CD4-positive, alpha-beta T cell (primary cell): ENCODE measurements at regions not wholly inside any gene's neighbourhood (a gene's known extent, or its start where the extent isn't known, plus 50 kb on each side); places are given as distances from the start of the nearest gene placed in this dataset.

Experiments used
- ATAC-seq: fragments of 200-7000 bp; cut with Tn5 transposase; one replicate; pipeline ENCODE4 v1.10.0; 2022; ENCODE audit warnings: mild to moderate bottlenecking; ENCODE audit not compliant: poor library complexity
- CTCF ChIA-PET: fragments of 350-600 bp; sonication (Branson Sonifier 250); formaldehyde crosslinking; loops from one replicate; lab custom pipeline; 2021; ENCODE audit warnings: antibody characterized with exemption, inconsistent platforms; lab: Charles Lee
- POLR2A ChIA-PET: fragments of 350-600 bp; sonication (Branson Sonifier 250); formaldehyde crosslinking; loops from one replicate; lab custom pipeline; 2021; ENCODE audit warnings: antibody characterized with exemption, inconsistent platforms; lab: Charles Lee
- DNase-seq, 14 experiments: peaks; one replicate each; pipeline ENCODE4 v3.0.0-alpha.2; 2013 to 2020; ENCODE audit warnings: mixed read lengths in 2 of 14
- H3K27ac ChIP-seq, 2 donors: one replicate each; pipeline versions ENCODE4 v1.5.1 to v1.7.0; 2013; ENCODE audit warnings: low read length in 2 of 2, low read depth in 1 of 2, mild to moderate bottlenecking in 1 of 2
- H3K27me3 ChIP-seq, 2 experiments: 1 replicate in 1 of 2; 2 replicates in 1 of 2; pipeline versions ENCODE4 v1.6.1 to v1.7.0; 2013; ENCODE audit warnings: low read length in 2 of 2, control low read depth in 1 of 2, mild to moderate bottlenecking in 1 of 2, moderate library complexity in 1 of 2; ENCODE audit not compliant: insufficient read depth in 2 of 2, control insufficient read depth in 1 of 2
- H3K36me3 ChIP-seq: one replicate; pipeline ENCODE4 v1.6.1; 2013; ENCODE audit warnings: low read length, control low read depth; ENCODE audit not compliant: insufficient read depth
- H3K4me1 ChIP-seq: one replicate; pipeline ENCODE4 v1.6.1; 2013; ENCODE audit warnings: low read length, control low read depth; ENCODE audit not compliant: insufficient read depth
- H3K4me3 ChIP-seq: one replicate; pipeline ENCODE4 v1.5.1; 2013; ENCODE audit warnings: mild to moderate bottlenecking, low read length, moderate library complexity
- H3K9me3 ChIP-seq, 2 experiments: 1 replicate in 1 of 2; 2 replicates in 1 of 2; pipeline versions ENCODE4 v1.6.1 to v1.7.0; 2013; ENCODE audit warnings: low read length in 2 of 2, mild to moderate bottlenecking in 2 of 2, control low read depth in 1 of 2, moderate library complexity in 1 of 2; ENCODE audit not compliant: control insufficient read depth in 1 of 2, insufficient read depth in 1 of 2
- H3K27ac Mint-ChIP-seq: one replicate; pipeline ENCODE4 v1.8.0; 2020; ENCODE audit warnings: mixed read lengths
- H3K27me3 Mint-ChIP-seq: one replicate; pipeline ENCODE4 v1.8.0; 2021; ENCODE audit warnings: mixed read lengths
- H3K36me3 Mint-ChIP-seq: one replicate; pipeline ENCODE4 v1.8.0; 2021; ENCODE audit warnings: low read depth, mixed read lengths
- H3K4me1 Mint-ChIP-seq: one replicate; pipeline ENCODE4 v1.8.0; 2021; ENCODE audit warnings: low read depth, mixed read lengths
- H3K4me3 Mint-ChIP-seq: one replicate; pipeline ENCODE4 v1.8.0; 2020; ENCODE audit warnings: mild to moderate bottlenecking, mixed read lengths
- H3K9me3 Mint-ChIP-seq: one replicate; pipeline ENCODE4 v1.8.0; 2020; ENCODE audit warnings: mixed read lengths
- CTCF ChIP-seq: fragments of 200-600 bp; IDR thresholded peaks from one replicate; pipeline ENCODE4 v1.8.0; 2022; ENCODE audit warnings: antibody characterized with exemption, mild to moderate bottlenecking
- intact Hi-C, 2 experiments: fragments of 100-400 bp; cut with DNase I in 1 of 2; cut with micrococcal nuclease in 1 of 2; formaldehyde crosslinking; loops; one replicate each; pipeline versions ENCODE4 v1.15.1 to v1.9.0; 2023 to 2025; cut with DNase I, micrococcal nuclease

GRCh38 chr5:178786859-178787499, 56.5 kb upstream of the ZNF354A start:
- Histone ChIP-seq H3K27me3 (no peaks in the 10 kb centered on the region), H3K4me1 (no peaks in the 10 kb centered on the region), H3K27ac (no peak overlapping the region), H3K9me3 (no peaks in the 10 kb centered on the region), H3K36me3 (no peaks in the 10 kb centered on the region), H3K4me3 (no peak overlapping the region)
- ATAC-seq (no peak), DNase-seq (no peak)
- Mint-ChIP-seq H3K36me3 (no peaks in the 10 kb centered on the region), H3K9me3 (no peaks in the 10 kb centered on the region), H3K27me3 (peaks cover 11% of the 10 kb centered on the region), H3K4me1 (no peaks in the 10 kb centered on the region), H3K27ac (no peak overlapping the region), H3K4me3 (no peak overlapping the region)
- TF ChIP-seq CTCF = no peak
- intact Hi-C loops = no loop called here
- ChIA-PET CTCF (no interaction called here), POLR2A (no interaction called here)

DNA sequence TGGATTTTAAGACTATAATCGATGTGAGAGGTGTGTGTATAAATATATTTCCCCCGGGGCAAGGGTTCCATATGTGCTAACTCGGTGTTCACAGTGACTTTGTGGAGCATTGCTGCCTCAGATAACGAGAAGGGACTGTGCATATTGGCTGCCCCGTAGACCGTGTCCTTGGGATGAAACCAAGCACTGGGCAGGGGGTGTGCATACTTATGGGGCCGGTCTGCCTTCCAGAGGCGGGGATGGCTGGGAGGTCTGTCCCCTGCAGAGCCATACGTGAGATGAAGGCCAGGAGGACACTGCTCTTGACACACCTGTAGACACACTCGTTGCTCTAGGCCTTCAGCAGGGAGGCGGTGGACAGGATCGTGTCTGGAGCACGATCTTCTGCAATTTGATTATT, 56.0 kb upstream of the ZNF354A start:
- no peaks in the 10 kb centered on the region for H3K9me3 ChIP-seq
- H3K27me3 ChIP-seq = peaks cover 0 to 2% of the 10 kb centered on the region in 2 experiments
- DNase-seq (no peak), ATAC-seq (no peak)
- H3K4me3 ChIP-seq = no peak overlapping the region
- CTCF ChIA-PET = no interaction called here
- Mint-ChIP-seq H3K4me3 (no peak overlapping the region), H3K36me3 (no peaks in the 10 kb centered on the region), H3K9me3 (no peaks in the 10 kb centered on the region), H3K4me1 (no peaks in the 10 kb centered on the region), H3K27me3 (peaks cover 11% of the 10 kb centered on the region), H3K27ac (no peak overlapping the region)
- intact Hi-C loops = no loop called here
- no peak overlapping the region for H3K27ac ChIP-seq
- no peaks in the 10 kb centered on the region for H3K4me1 ChIP-seq
- no peaks in the 10 kb centered on the region for H3K36me3 ChIP-seq
- POLR2A ChIA-PET = no interaction called here
- no peak for TF ChIP-seq CTCF

GRCh38 chr5:178785999-178786398, 55.5 kb upstream of the ZNF354A start:
- no peak for ATAC-seq
- Mint-ChIP-seq H3K36me3 (no peaks in the 10 kb centered on the region), H3K4me3 (no peak overlapping the region), H3K4me1 (no peaks in the 10 kb centered on the region), H3K9me3 (no peaks in the 10 kb centered on the region), H3K27me3 (peaks cover 14% of the 10 kb centered on the region), H3K27ac (no peak overlapping the region)
- Histone ChIP-seq H3K27ac (no peak overlapping the region), H3K36me3 (no peaks in the 10 kb centered on the region), H3K27me3 (peaks cover 0 to 2% of the 10 kb centered on the region in 2 experiments), H3K4me3 (no peak overlapping the region), H3K4me1 (no peaks in the 10 kb centered on the region), H3K9me3 (no peaks in the 10 kb centered on the region)
- TF ChIP-seq CTCF = no peak
- ChIA-PET POLR2A (no interaction called here), CTCF (no interaction called here)
- intact Hi-C loops = no loop called here
- no peak for DNase-seq
